Epithelial cell of prostate (primary cell): ENCODE measurements at regions not wholly inside any gene's neighbourhood (a gene's known extent, or its start where the extent isn't known, plus 50 kb on each side); places are given as distances from the start of the nearest gene placed in this dataset.
"Not testable (repeated sequence)": the region's sequence is repeated elsewhere in the genome, so short reads cannot be mapped to it uniquely, and the experiment has no call there.

Source experiments
- DNase-seq: peaks from one replicate; pipeline ENCODE4 v3.0.0-alpha.2; 2011; ENCODE audit warnings: low read depth, low spot score
- H3K27ac ChIP-seq: fragments of 450-650 bp; 2 replicates; pipeline ENCODE4 v1.5.1; 2017; ENCODE audit warnings: mild to moderate bottlenecking

DNA sequence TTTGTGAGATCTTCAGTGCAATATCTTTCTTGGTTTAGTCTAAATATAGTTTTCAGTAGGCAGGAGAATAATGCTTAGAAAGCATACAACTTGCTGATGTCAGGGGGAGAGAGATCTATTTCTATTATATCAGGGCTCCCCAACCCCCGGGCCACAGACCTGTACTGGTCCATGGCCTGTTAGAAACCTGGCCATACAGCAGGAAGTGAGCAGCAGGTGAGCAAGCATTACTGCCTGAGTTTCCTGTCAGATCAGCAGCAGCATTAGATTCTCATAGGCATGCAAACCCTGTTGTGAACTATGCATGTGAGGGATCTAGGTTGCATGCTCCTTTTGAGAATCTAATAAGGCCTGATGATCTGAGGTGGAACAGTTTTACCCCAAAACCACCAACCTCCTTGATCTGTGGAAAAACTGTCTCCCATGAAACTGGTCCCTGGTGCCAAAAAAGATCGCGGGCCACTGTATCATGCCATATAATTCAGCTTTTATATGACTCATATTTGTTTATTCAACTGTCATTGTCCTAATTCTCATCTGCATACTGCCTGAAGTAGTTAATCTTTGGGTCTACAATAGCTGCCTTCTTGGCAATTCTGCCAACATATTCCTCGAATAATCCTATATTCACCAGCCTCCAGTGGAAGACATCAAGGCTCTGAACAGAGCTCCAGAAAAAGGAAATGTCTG, 163.6 kb upstream of the DYRK2 start:
- H3K27ac ChIP-seq: peak overlapping the region; percentile 53
- DNase-seq: no peak

GRCh38 chr12:67486671-67487070, 161.9 kb upstream of the DYRK2 start:
- no peak for DNase-seq
- H3K27ac ChIP-seq: no peak overlapping the region

DNA sequence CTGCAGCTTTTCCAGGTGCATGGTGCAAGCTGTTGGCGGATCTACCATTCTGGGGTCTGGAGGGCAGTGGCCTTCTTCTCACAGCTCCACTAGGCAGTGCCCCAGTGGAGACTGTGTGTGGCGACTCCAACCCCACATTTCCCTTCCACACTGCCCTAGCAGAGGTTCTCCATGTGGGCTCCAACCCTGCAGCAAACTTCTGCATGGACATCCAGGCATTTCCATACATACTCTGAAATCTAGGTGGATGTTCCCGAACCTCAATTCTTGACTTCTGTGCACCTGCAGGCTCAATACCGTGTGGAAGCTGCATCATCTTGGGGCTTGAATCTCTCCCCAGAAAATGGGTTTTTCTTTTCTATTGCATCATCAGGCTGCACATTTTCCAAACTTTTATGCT, 160.2 kb upstream of the DYRK2 start:
- DNase-seq, H3K27ac ChIP-seq: not testable (repeated sequence)

GRCh38 chr12:67489007-67489406, 159.5 kb upstream of the DYRK2 start:
- no peak for DNase-seq
- H3K27ac ChIP-seq: no peak overlapping the region

DNA sequence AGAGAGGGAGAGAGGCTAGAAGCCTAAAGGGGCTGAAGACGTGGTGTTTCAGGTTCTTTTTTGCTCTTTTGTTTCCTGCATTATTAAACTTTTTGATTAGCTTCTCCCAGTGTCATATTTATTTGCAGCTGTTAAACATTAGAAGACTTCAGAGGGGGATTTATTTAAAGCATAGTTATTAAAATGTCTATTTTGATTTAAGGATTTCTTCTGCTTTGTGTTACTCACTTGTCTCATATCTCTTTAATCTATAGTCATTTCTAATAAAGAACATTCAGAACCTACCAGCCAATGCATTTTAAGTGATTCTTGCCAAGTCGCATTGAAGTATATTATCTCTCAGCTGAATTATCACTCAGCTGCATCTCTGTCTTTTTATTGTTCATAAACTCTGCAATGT, 152.0 kb upstream of the DYRK2 start:
- H3K27ac ChIP-seq: no peak overlapping the region

GRCh38 chr12:67498991-67499390, 149.6 kb upstream of the DYRK2 start:
- DNase-seq: no peak

More for the DNA sequence above, 152.0 kb upstream of the DYRK2 start:
- DNase-seq: no peak

DNA sequence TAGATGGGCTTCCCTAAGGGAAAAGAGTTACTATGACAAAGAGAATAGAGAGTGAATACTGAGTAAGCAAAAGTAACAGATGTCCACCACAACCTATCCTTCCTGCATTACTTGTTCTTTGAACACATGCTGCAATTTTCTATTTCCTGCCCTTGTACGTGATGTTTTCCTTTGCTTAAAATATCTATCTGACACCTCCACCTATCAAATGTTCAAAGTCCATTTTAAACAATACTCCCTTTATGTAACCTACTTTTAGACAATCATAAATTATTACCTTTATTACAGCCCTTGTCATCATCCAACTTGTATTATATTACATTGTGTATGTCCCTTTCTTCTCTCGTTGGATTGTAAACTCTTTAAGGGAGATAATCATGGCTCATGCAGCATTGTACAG, 147.2 kb upstream of the DYRK2 start:
- H3K27ac ChIP-seq: no peak overlapping the region

More at GRCh38 chr12:67498991-67499390, 149.6 kb upstream of the DYRK2 start:
- no peak overlapping the region for H3K27ac ChIP-seq

GRCh38 chr12:67504026-67504425, 144.5 kb upstream of the DYRK2 start:
- no peak overlapping the region for H3K27ac ChIP-seq
- no peak for DNase-seq

More for the DNA sequence above, 147.2 kb upstream of the DYRK2 start:
- DNase-seq: no peak

- H3K27ac ChIP-seq: no peak overlapping the region
- no peak for DNase-seq
Measured at GRCh38 chr12:67506739-67507138, 141.8 kb upstream of the DYRK2 start.

GRCh38 chr12:67508830-67509229, 139.7 kb upstream of the DYRK2 start:
- H3K27ac ChIP-seq: no peak overlapping the region
- no peak for DNase-seq

DNA sequence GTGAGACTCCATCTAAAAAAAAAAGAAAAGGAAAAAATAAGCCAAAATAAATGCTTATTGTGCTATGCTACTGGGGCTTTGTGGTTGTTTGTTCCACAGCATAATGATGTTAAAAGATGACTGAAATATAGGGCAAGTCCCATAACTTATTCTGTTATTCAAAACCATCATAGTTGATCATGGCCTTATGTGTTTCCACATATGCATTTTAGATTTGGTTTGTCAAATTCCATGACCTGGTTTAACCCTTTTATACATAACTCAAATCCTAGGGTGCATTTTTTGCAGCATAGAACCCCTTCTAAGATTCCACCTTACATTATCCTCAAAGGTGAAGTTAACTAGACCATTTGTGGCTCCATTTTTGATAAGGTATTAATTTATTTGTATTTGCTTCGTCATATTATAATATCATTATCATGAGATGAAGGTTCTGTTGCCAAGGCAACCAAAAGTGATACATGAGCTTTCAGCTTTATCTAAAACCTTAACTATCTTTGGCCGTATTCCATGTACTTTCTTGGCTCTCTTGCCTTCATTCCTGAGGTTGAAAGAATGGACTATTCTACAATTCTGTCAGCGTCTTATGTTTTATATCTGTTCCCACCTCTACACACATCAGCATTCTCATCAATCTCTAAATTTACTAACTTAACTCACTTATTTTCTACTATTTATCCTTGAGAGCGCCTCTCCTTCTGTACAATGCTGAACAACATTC, 138.7 kb upstream of the DYRK2 start:
- no peak for DNase-seq
- no peak overlapping the region for H3K27ac ChIP-seq

GRCh38 chr12:67512061-67512460, 136.5 kb upstream of the DYRK2 start:
- DNase-seq: no peak
- H3K27ac ChIP-seq: no peak overlapping the region

- H3K27ac ChIP-seq: no peak overlapping the region
- no peak for DNase-seq
Measured at GRCh38 chr12:67514502-67514901, 134.0 kb upstream of the DYRK2 start.

- DNase-seq: no peak
- H3K27ac ChIP-seq: no peak overlapping the region
Measured at GRCh38 chr12:67515679-67516340, 132.7 kb upstream of the DYRK2 start.

- H3K27ac ChIP-seq: no peak overlapping the region
- peak; percentile 96 for DNase-seq
Measured at GRCh38 chr12:67517181-67517887, 131.2 kb upstream of the DYRK2 start.

- H3K27ac ChIP-seq: no peak overlapping the region
Measured at GRCh38 chr12:67519484-67520433, 128.8 kb upstream of the DYRK2 start.

DNA sequence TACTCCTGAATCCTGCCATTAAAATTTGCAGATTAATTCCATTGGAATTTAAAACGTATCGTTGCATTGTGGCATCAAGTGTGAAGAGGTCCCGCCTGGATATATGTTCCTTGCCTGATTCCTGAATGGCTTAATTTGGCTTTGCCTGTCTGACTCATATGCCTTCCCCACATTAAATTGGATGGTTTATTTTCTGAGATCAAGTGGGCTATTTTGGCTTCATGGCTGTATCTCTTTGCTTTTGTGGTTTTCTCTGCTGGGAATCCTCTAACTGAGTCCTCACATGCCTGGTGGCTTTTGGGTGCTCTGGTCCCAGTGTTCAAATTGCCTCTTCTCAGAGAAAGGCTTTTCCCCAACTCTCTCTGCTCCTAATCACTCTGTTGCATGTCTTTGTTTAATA, 127.9 kb upstream of the DYRK2 start:
- DNase-seq: no peak
- H3K27ac ChIP-seq: no peak overlapping the region

More at GRCh38 chr12:67519484-67520433, 128.8 kb upstream of the DYRK2 start:
- DNase-seq: no peak

- no peak for DNase-seq
- H3K27ac ChIP-seq: no peak overlapping the region
Measured at GRCh38 chr12:67522222-67522621, 126.3 kb upstream of the DYRK2 start.

DNA sequence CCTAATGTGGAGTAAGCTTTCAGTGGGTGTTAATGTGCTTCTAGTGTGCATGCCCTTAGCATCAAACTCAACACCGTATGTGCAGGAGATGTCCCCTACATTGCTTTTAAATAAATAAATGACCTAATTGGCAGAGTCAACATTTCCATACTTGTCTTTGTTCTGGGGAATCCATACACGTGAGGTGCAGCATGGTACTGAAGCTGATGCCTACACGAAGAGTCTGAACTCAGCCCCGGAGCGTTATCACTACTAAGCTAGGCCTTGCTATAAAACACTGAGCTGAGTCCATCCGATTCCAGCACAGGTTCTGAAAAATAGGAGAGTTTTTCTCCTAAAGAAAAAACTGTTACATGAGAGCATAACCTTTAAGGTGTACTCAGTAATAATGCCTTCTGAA, 125.0 kb upstream of the DYRK2 start:
- DNase-seq: no peak
- H3K27ac ChIP-seq: no peak overlapping the region
